H9 (cell line): ENCODE measurements at regions not wholly inside any gene's neighbourhood (a gene's known extent, or its start where the extent isn't known, plus 50 kb on each side); places are given as distances from the start of the nearest gene placed in this dataset.

Experiments
- DNase-seq: peaks from one replicate; pipeline ENCODE4 v3.0.0-alpha.2; 2017
- H2AFZ ChIP-seq: one replicate; pipeline ENCODE4 v1.6.1; 2013; ENCODE audit warnings: mild to moderate bottlenecking, low read length, control low read depth, moderate library complexity
- H2AK5ac ChIP-seq: 2 replicates; pipeline ENCODE4 v1.6.1; 2013; ENCODE audit warnings: low read length, control low read depth, mixed read lengths; ENCODE audit not compliant: insufficient read length
- H2BK120ac ChIP-seq: one replicate; pipeline ENCODE4 v1.6.1; 2013; ENCODE audit warnings: low read depth, mild to moderate bottlenecking, low read length, control low read depth, inconsistent platforms; ENCODE audit not compliant: poor library complexity, severe bottlenecking
- H2BK12ac ChIP-seq: 2 replicates; pipeline ENCODE4 v1.6.1; 2013; ENCODE audit warnings: low read length, control low read depth, mixed read lengths, low read depth; ENCODE audit not compliant: insufficient read length
- H2BK15ac ChIP-seq: 2 replicates; pipeline ENCODE4 v1.6.1; 2013; ENCODE audit warnings: low read depth, low read length, control low read depth
- H2BK20ac ChIP-seq: one replicate; pipeline ENCODE4 v1.6.1; 2013; ENCODE audit warnings: low read depth, mild to moderate bottlenecking, low read length, control low read depth, inconsistent platforms; ENCODE audit not compliant: poor library complexity, severe bottlenecking
- H2BK5ac ChIP-seq: 2 replicates; pipeline ENCODE4 v1.6.1; 2013; ENCODE audit warnings: low read length, control low read depth, mixed read lengths; ENCODE audit not compliant: insufficient read length
- H3K14ac ChIP-seq: 2 replicates; pipeline ENCODE4 v1.6.1; 2013; ENCODE audit warnings: low read length, control low read depth; ENCODE audit not compliant: insufficient read depth
- H3K18ac ChIP-seq: 2 replicates; pipeline ENCODE4 v1.6.1; 2013; ENCODE audit warnings: low read depth, mild to moderate bottlenecking, mixed read lengths, low read length, control low read depth; ENCODE audit not compliant: insufficient read length
- H3K23ac ChIP-seq: 2 replicates; pipeline ENCODE4 v1.6.1; 2013; ENCODE audit warnings: low read length, control low read depth, mixed read lengths, low read depth; ENCODE audit not compliant: insufficient read length
- H3K23me2 ChIP-seq: 2 replicates; pipeline ENCODE4 v1.6.1; 2013; ENCODE audit warnings: low read depth, mild to moderate bottlenecking, mixed read lengths, low read length, control low read depth; ENCODE audit not compliant: insufficient read length, poor library complexity, severe bottlenecking
- H3K27ac ChIP-seq: 2 replicates; pipeline ENCODE4 v1.5.1; 2013; ENCODE audit warnings: low read length, control low read depth, mixed read lengths, low read depth; ENCODE audit not compliant: insufficient read length
- H3K27me3 ChIP-seq: 2 replicates; pipeline ENCODE4 v1.6.1; 2013; ENCODE audit warnings: low read length, control low read depth, inconsistent platforms; ENCODE audit not compliant: insufficient read depth
- H3K4ac ChIP-seq: 2 replicates; pipeline ENCODE4 v1.6.1; 2013; ENCODE audit warnings: low read depth, mild to moderate bottlenecking, control low read depth, inconsistent platforms, low read length, moderate library complexity
- H3K4me1 ChIP-seq: 2 replicates; pipeline ENCODE4 v1.6.1; 2013; ENCODE audit warnings: low read length, control low read depth, inconsistent platforms; ENCODE audit not compliant: insufficient read depth
- H3K4me2 ChIP-seq: 2 replicates; pipeline ENCODE4 v1.6.1; 2013; ENCODE audit warnings: low read length, control low read depth, mixed read lengths; ENCODE audit not compliant: insufficient read length, insufficient read depth
- H3K56ac ChIP-seq: 2 replicates; pipeline ENCODE4 v1.6.1; 2013; ENCODE audit warnings: low read depth, mild to moderate bottlenecking, mixed read lengths, low read length, control low read depth; ENCODE audit not compliant: insufficient read length
- H3K79me1 ChIP-seq: 2 replicates; pipeline ENCODE4 v1.6.1; 2013; ENCODE audit warnings: low read depth, mild to moderate bottlenecking, moderate library complexity, low read length, control low read depth, inconsistent platforms; ENCODE audit not compliant: insufficient read depth, poor library complexity, severe bottlenecking
- H3K79me2 ChIP-seq: 2 replicates; pipeline ENCODE4 v1.6.1; 2013; ENCODE audit warnings: low read length, control low read depth, inconsistent platforms; ENCODE audit not compliant: insufficient read depth
- H3K9ac ChIP-seq: 2 replicates; pipeline ENCODE4 v1.6.1; 2013; ENCODE audit warnings: low read length, control low read depth, mixed read lengths; ENCODE audit not compliant: insufficient read length; ENCODE audit errors: extremely low read depth
- H3K9me3 ChIP-seq: one replicate; pipeline ENCODE4 v1.6.1; 2013; ENCODE audit warnings: low read depth, low read length, inconsistent platforms; ENCODE audit not compliant: control insufficient read depth
- H3T11ph ChIP-seq: one replicate; pipeline ENCODE4 v1.6.1; 2013; ENCODE audit warnings: mild to moderate bottlenecking, low read length, control low read depth, inconsistent platforms
- H4K20me1 ChIP-seq: one replicate; pipeline ENCODE4 v1.6.1; 2013; ENCODE audit not compliant: control insufficient read depth, insufficient read length, insufficient read depth
- H4K5ac ChIP-seq: 2 replicates; pipeline ENCODE4 v1.6.1; 2013; ENCODE audit warnings: low read depth, mild to moderate bottlenecking, mixed read lengths, low read length, control low read depth; ENCODE audit not compliant: insufficient read length
- H4K8ac ChIP-seq: replicated peaks from 2 replicates; pipeline ENCODE4 v1.6.1; 2013; ENCODE audit warnings: low read length, control low read depth, mixed read lengths, low read depth; ENCODE audit not compliant: insufficient read length
- H4K91ac ChIP-seq: 2 replicates; pipeline ENCODE4 v1.6.1; 2013; ENCODE audit warnings: low read depth, mild to moderate bottlenecking, moderate library complexity, mixed read lengths, low read length, control low read depth; ENCODE audit not compliant: insufficient read length
- H3K27ac Mint-ChIP-seq, 3 experiments: 2 replicates in 2 of 3; 3 replicates in 1 of 3; pipeline ENCODE4 v1.8.0; 2020 to 2021; ENCODE audit warnings: mixed read lengths in 3 of 3, mild to moderate bottlenecking in 1 of 3, moderate library complexity in 1 of 3
- H3K27me3 Mint-ChIP-seq: 2 replicates; pipeline ENCODE4 v1.8.0; 2021; ENCODE audit warnings: low read depth, mild to moderate bottlenecking, moderate library complexity, mixed read lengths
- H3K36me3 Mint-ChIP-seq, 3 experiments: 2 replicates in 2 of 3; 3 replicates in 1 of 3; pipeline ENCODE4 v1.8.0; 2020 to 2021; ENCODE audit warnings: low read depth in 3 of 3, mixed read lengths in 3 of 3; ENCODE audit not compliant: insufficient read depth in 1 of 3
- H3K4me1 Mint-ChIP-seq, 2 experiments: 2 replicates each; pipeline ENCODE4 v1.8.0; 2020; ENCODE audit warnings: mixed read lengths in 2 of 2
- H3K4me3 Mint-ChIP-seq, 2 experiments: 2 replicates in 1 of 2; 3 replicates in 1 of 2; pipeline ENCODE4 v1.8.0; 2020 to 2021; ENCODE audit warnings: mild to moderate bottlenecking in 2 of 2, mixed read lengths in 2 of 2, moderate library complexity in 1 of 2
- H3K9me3 Mint-ChIP-seq, 2 experiments: 2 replicates in 1 of 2; 3 replicates in 1 of 2; pipeline ENCODE4 v1.8.0; 2020; ENCODE audit warnings: mild to moderate bottlenecking in 2 of 2, mixed read lengths in 2 of 2, moderate library complexity in 1 of 2
- WGBS: extraction: QIAGEN DNeasy Blood & Tissue Kit; methylation state at CpG from one replicate; pipeline ENCODE4 v1.1.7; 2013; ENCODE audit warnings: missing lambda C conversion rate, low lambda C conversion rate, mixed read lengths; ENCODE audit not compliant: insufficient read length; ENCODE audit errors: extremely low coverage; 5-methylcytosine and 5-hydroxymethylcytosine counted together
- TF ChIP-seq, protein P1 (sequence below): fragments of 200-600 bp; sonication (generic); conservative IDR thresholded peaks from 3 replicates; pipeline ENCODE4 v1.8.0; 2021; ENCODE audit warnings: antibody characterized with exemption, mild to moderate bottlenecking

- Mint-ChIP-seq H3K36me3 (peaks cover 0 to 7% (median 3%) of the 10 kb centered on the region in 3 experiments; a peak in 2 of 7 replicates), H3K4me3 (no peak overlapping the region), H3K27ac (no peak overlapping the region; a peak in 1 of 7 replicates), H3K4me1 (peaks cover 27 to 31% of the 10 kb centered on the region in 2 experiments), H3K27me3 (no peaks in the 10 kb centered on the region), H3K9me3 (peaks cover 5 to 6% of the 10 kb centered on the region in 2 experiments; a peak in 3 of 5 replicates)
- no peak overlapping the region for H3K18ac ChIP-seq
- H3K79me1 ChIP-seq, result no peaks in the 10 kb centered on the region
- no peak overlapping the region for H3K9ac ChIP-seq
- no peak overlapping the region for H3K4me2 ChIP-seq
- no peak overlapping the region for H3K27ac ChIP-seq
- no peak overlapping the region for H2AK5ac ChIP-seq
- H2BK120ac ChIP-seq, result no peak overlapping the region
- H4K5ac ChIP-seq, result no peak overlapping the region
- no peak overlapping the region for H2BK20ac ChIP-seq
- no peak overlapping the region for H2BK15ac ChIP-seq
- H3K23ac ChIP-seq, result no peak overlapping the region
- H4K8ac ChIP-seq, result no peak overlapping the region
- H3K79me2 ChIP-seq, result no peaks in the 10 kb centered on the region
- no peak overlapping the region for H2AFZ ChIP-seq
- TF ChIP-seq, protein P1, sequence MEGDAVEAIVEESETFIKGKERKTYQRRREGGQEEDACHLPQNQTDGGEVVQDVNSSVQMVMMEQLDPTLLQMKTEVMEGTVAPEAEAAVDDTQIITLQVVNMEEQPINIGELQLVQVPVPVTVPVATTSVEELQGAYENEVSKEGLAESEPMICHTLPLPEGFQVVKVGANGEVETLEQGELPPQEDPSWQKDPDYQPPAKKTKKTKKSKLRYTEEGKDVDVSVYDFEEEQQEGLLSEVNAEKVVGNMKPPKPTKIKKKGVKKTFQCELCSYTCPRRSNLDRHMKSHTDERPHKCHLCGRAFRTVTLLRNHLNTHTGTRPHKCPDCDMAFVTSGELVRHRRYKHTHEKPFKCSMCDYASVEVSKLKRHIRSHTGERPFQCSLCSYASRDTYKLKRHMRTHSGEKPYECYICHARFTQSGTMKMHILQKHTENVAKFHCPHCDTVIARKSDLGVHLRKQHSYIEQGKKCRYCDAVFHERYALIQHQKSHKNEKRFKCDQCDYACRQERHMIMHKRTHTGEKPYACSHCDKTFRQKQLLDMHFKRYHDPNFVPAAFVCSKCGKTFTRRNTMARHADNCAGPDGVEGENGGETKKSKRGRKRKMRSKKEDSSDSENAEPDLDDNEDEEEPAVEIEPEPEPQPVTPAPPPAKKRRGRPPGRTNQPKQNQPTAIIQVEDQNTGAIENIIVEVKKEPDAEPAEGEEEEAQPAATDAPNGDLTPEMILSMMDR, result no peak
- H4K20me1 ChIP-seq, result no peaks in the 10 kb centered on the region
- no peak overlapping the region for H4K91ac ChIP-seq
- H2BK5ac ChIP-seq, result no peak overlapping the region
- no peak overlapping the region for H3K14ac ChIP-seq
- no peaks in the 10 kb centered on the region for H3K23me2 ChIP-seq
- no peak overlapping the region for H2BK12ac ChIP-seq
- H3K27me3 ChIP-seq, result no peaks in the 10 kb centered on the region
- H3K4me1 ChIP-seq, result peaks cover 5% of the 10 kb centered on the region; the same call in 1 of the 2 replicates
- no CpG with 5 or more reads among the region's 4 CpGs for WGBS
- H3K9me3 ChIP-seq, result no peaks in the 10 kb centered on the region
- DNase-seq, result no peak
- H3K56ac ChIP-seq, result no peak overlapping the region
- no peak overlapping the region for H3T11ph ChIP-seq
- H3K4ac ChIP-seq, result no peak overlapping the region
These were observed 427.9 kb upstream of the CELF2 start for GRCh38 chr10:10589540-10590303.
